ENCODE measurements at regions not wholly inside any gene's neighbourhood (a gene's known extent, or its start where the extent isn't known, plus 50 kb on each side); places are given as distances from the start of the nearest gene placed in this dataset.

DNA sequence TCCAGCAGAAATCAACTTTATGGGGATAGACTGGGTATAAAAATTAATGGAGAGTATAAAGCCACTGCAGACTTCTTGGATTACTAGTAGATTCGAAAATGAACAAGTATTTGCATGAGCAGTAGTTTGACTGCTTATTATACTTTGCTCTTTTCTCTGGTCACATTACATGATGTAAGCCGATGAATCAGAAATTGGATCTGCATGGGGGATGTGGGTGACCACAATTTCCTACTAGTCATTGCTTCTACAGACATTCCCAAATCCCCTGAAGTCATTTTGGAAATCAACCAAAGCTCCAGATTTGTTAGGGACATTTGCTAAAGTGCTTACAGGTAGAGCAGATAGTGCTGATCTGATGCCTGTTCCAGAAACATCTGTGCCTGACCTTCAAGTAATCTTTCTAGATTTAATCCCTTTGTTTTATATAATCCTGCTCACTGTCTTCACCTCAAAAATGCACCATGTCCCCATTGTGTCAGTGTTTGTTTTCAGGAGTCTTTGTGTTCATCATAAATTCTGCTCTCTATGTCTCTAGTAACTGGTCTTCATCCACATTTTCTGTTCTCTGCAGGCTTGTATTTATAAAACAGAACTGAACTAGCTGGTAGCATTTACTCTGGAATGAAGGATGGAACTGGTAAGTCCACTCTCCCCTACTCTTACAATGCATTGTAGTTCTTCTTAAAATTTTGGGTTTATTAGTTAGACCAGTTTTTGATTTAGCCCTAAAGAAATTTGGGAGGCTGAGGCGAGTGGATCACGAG is 201.5 kb upstream of the CSNK1A1L start:
- TF ChIP-seq, protein P1, sequence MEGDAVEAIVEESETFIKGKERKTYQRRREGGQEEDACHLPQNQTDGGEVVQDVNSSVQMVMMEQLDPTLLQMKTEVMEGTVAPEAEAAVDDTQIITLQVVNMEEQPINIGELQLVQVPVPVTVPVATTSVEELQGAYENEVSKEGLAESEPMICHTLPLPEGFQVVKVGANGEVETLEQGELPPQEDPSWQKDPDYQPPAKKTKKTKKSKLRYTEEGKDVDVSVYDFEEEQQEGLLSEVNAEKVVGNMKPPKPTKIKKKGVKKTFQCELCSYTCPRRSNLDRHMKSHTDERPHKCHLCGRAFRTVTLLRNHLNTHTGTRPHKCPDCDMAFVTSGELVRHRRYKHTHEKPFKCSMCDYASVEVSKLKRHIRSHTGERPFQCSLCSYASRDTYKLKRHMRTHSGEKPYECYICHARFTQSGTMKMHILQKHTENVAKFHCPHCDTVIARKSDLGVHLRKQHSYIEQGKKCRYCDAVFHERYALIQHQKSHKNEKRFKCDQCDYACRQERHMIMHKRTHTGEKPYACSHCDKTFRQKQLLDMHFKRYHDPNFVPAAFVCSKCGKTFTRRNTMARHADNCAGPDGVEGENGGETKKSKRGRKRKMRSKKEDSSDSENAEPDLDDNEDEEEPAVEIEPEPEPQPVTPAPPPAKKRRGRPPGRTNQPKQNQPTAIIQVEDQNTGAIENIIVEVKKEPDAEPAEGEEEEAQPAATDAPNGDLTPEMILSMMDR (IDR thresholded peaks at IDR 0.05), result no peak
- H3K36me3 Mint-ChIP-seq (ENCODE audit: low read depth), result peaks cover 5% of the 10 kb centered on the region
- H3K27me3 Mint-ChIP-seq (ENCODE audit: low read depth), result no peaks in the 10 kb centered on the region
- peaks cover 14% of the 10 kb centered on the region for H3K9me3 Mint-ChIP-seq (ENCODE audit: low read depth)
- DNase-seq (ENCODE audit: low spot score), result no peak
- H3K4me3 Mint-ChIP-seq (ENCODE audit: unreplicated experiment), result no peak overlapping the region
- H3K4me1 Mint-ChIP-seq (ENCODE audit: low read depth), result peaks cover 56% of the 10 kb centered on the region
- peak overlapping the region; percentile 88 for H3K27ac Mint-ChIP-seq (ENCODE audit: unreplicated experiment)

DNA sequence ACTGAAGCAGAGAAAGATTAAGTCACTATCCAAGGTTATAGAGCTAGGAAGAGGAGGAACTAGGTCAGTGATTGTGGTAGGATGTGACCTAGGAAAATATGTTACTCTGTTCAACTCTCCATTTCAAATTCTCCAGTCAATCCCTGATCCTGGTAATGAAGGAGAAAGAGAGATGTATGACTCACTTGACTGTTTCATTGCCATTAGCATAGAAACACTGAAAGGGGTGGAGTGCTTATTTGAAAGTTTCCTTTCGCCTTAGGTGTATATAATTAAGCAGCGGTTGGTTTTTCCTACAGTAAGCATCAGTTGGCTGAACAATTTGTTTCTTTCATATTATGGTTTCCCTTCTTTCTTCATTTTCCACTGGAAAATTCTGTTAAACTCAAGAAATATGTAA is 198.1 kb upstream of the CSNK1A1L start:
- Mint-ChIP-seq H3K4me1 (ENCODE audit: low read depth) (peaks cover 44% of the 10 kb centered on the region), H3K27ac (ENCODE audit: unreplicated experiment) (peak overlapping the region; percentile 14), H3K36me3 (ENCODE audit: low read depth) (peaks cover 9% of the 10 kb centered on the region), H3K27me3 (ENCODE audit: low read depth) (no peaks in the 10 kb centered on the region), H3K4me3 (ENCODE audit: unreplicated experiment) (no peak overlapping the region), H3K9me3 (ENCODE audit: low read depth) (peaks cover 16% of the 10 kb centered on the region)
- TF ChIP-seq, protein P1 (IDR thresholded peaks at IDR 0.05), result no peak
- DNase-seq (ENCODE audit: low spot score), result no peak

DNA sequence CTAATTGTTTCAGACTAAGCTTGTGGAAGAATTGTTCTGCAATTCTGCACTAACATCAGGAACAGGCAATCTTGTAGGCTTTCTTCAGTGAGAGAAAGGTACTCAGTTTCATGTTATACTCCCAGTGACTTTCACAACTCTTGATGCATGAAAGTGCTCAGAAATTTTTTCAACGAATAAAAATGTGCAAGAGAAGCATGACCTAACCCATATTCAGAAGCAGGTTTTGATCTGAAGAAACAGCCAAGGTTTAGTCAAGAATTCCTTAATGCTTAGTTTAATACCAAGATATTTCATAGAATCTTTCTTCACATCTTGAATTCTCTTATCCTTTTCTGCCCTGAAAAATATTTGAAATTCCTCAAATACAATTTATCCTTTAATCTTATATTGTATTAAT is 197.2 kb upstream of the CSNK1A1L start:
- Mint-ChIP-seq H3K27me3 (ENCODE audit: low read depth) (no peaks in the 10 kb centered on the region), H3K4me1 (ENCODE audit: low read depth) (peaks cover 35% of the 10 kb centered on the region), H3K4me3 (ENCODE audit: unreplicated experiment) (no peak overlapping the region), H3K36me3 (ENCODE audit: low read depth) (peaks cover 8% of the 10 kb centered on the region), H3K9me3 (ENCODE audit: low read depth) (peaks cover 14% of the 10 kb centered on the region), H3K27ac (ENCODE audit: unreplicated experiment) (no peak overlapping the region)
- TF ChIP-seq, protein P1 (IDR thresholded peaks at IDR 0.05), result no peak
- DNase-seq (ENCODE audit: low spot score), result no peak

DNA sequence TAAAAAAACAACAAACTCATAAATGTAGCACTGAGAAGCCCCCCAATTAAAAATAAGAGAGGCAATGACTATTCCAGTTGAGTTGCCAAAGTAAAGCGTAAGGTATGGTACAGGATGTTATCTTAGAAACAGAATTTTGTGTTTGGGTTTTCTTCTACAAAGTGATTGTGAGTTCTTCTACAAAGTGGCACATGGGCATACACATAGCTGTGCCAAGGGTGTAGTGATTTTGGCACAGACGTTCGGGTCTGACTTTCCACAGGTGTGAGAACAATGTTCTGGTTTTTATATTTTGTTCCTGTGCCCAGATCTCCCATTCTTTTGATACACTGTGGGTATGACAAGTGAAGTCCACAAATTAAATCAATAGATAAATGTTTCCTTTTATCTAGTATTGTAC is 190.1 kb upstream of the CSNK1A1L start:
- H3K9me3 Mint-ChIP-seq (ENCODE audit: low read depth), result peaks cover 13% of the 10 kb centered on the region
- peaks cover 15% of the 10 kb centered on the region for H3K36me3 Mint-ChIP-seq (ENCODE audit: low read depth)
- no peaks in the 10 kb centered on the region for H3K27me3 Mint-ChIP-seq (ENCODE audit: low read depth)
- DNase-seq (ENCODE audit: low spot score), result no peak
- no peak overlapping the region for H3K4me3 Mint-ChIP-seq (ENCODE audit: unreplicated experiment)
- H3K27ac Mint-ChIP-seq (ENCODE audit: unreplicated experiment), result peak overlapping the region; percentile 91
- H3K4me1 Mint-ChIP-seq (ENCODE audit: low read depth), result peaks cover 42% of the 10 kb centered on the region
- TF ChIP-seq, protein P1 (IDR thresholded peaks at IDR 0.05), result no peak

DNA sequence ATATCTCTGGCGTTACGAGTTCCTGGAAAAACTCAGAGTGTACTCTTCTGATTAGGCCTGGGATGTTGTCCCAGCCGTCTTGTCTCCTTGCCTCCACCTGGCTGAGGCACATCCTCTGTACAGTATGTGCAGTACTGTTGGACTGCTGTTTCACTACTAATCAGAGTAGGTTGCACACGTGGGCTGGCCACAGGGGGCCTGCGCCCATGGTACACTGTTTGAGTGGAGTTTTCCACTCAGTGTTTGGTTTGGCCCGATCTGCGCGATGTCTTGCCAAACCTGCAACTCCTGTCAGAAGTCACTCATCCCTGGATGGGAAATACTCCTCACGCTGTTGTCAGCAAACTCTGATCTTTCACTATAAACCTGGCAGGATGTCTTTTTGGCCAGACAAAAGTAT is 189.6 kb upstream of the CSNK1A1L start:
- Mint-ChIP-seq H3K36me3 (ENCODE audit: low read depth) (peaks cover 15% of the 10 kb centered on the region), H3K4me3 (ENCODE audit: unreplicated experiment) (no peak overlapping the region), H3K27me3 (ENCODE audit: low read depth) (no peaks in the 10 kb centered on the region), H3K9me3 (ENCODE audit: low read depth) (peaks cover 13% of the 10 kb centered on the region), H3K4me1 (ENCODE audit: low read depth) (peaks cover 42% of the 10 kb centered on the region), H3K27ac (ENCODE audit: unreplicated experiment) (peak overlapping the region; percentile 91)
- TF ChIP-seq, protein P1 (IDR thresholded peaks at IDR 0.05), result no peak
- no peak for DNase-seq (ENCODE audit: low spot score)
